ENCODE measurements at regions not wholly inside any gene's neighbourhood (a gene's known extent, or its start where the extent isn't known, plus 50 kb on each side); places are given as distances from the start of the nearest gene placed in this dataset.

- no peak for TF ChIP-seq EZH2 (IDR thresholded peaks at IDR 0.05)
- TF ChIP-seq CTCF (IDR thresholded peaks at IDR 0.05) = no peak
Observed at GRCh38 chr13:67821606-67822005, 591.5 kb upstream of the PCDH9 start.

Data from neural progenitor cell (in vitro differentiated cells).